ENCODE measurements at regions not wholly inside any gene's neighbourhood (a gene's known extent, or its start where the extent isn't known, plus 50 kb on each side); places are given as distances from the start of the nearest gene placed in this dataset.

DNA sequence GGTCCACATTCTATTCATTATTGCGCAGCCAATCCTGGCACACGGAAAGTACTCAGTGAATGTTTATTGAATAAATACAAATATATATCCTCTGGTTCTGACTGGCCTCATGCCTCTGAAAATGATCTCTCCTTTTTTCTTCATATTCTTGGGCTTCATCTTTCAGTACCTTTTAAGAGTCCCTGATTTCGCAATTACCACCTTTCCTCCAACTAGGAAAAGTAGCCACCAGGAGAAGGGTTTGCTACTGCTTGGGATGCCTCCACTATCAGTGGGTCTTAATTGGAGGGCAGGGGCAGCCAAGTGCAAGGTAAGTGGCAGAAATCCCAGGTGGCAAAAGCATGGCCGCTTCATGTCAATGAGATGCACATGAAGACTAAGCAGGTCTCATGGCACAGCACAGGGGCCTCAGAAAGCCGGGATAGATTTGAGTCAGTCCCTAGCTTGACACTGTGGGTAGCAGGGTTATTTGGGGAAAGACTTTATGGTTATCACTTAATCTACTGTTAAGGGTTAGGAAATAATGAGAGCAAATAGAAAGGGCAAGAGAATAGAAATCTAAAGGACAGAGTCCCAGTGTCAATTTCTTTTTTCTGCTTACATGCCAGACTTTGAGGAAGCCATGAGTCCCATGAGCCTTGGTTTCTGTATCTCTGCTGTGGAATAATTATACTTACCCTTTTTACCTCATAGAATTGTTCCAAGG is 361.1 kb downstream of the MAN2A1 start:
- DNase-seq = no peak
- in situ Hi-C loops (cut with HindIII; ENCODE audit: low pct_ligation_motif_present, low pct_unique_long_range_greater_than_20kb, low sequenced_read_pairs) = no loop called here

DNA sequence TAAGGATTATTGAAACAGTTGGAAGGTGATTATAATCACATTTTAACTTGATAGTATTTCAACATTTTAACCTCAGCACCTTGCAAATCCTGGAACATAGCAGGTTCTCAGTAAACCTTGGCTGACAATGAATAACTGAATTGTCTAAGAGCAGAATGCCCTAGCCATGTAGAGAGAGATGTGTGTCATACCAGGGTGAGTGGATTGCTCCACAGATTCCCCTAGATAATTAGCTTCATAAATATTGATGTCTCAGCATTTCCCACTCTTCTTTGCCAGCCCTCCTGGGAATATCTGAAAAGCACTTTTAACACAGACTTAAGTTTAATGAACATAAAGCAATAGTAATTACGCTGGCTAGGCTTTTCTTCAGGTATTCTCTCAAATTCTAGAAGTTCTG is 363.5 kb downstream of the MAN2A1 start:
- in situ Hi-C loops (cut with HindIII; ENCODE audit: low pct_ligation_motif_present, low pct_unique_long_range_greater_than_20kb, low sequenced_read_pairs) = no loop called here
- no peak for DNase-seq

DNA sequence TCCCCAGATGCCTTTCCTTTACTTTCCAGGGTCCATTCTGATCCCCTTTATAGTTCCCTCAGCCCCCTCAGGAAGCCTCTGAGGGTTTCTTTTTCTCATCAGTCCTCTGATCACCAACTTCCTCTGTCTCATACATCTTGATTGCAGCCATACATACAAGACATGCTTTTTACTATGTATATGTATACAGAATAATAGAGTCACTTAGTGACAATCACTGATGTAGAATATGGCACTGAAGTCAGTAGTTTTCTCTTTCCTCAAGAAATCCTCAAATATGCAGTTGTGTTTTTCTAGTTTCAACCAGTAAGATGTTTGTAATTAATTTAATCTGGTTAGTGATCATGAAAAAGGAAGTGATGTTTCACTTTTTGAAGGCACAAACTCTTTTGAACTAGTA is 364.1 kb downstream of the MAN2A1 start:
- no peak for DNase-seq
- in situ Hi-C loops (cut with HindIII; ENCODE audit: low pct_ligation_motif_present, low pct_unique_long_range_greater_than_20kb, low sequenced_read_pairs) = no loop called here

DNA sequence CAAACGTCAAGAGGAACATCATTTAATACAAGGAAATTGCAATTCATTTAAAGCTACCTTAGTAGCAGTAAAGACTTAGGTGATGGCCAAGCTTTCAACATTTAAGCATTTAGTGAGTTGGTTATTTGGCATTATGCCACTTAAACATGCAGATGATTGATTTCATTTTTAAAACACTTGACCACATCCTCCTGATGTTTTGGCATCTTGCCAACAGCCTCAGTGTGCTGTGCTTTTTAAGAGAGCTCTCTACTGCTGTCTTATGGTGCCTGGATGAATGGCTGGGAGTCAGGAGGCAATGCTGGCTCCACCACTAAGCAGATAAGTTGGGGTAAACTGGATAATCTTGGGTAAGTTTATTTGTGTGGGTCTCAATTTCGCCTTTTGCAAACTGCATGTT is 364.5 kb downstream of the MAN2A1 start:
- DNase-seq = no peak
- in situ Hi-C loops (cut with HindIII; ENCODE audit: low pct_ligation_motif_present, low pct_unique_long_range_greater_than_20kb, low sequenced_read_pairs) = no loop called here

- DNase-seq = no peak
- in situ Hi-C loops (cut with HindIII; ENCODE audit: low pct_ligation_motif_present, low pct_unique_long_range_greater_than_20kb, low sequenced_read_pairs) = no loop called here
Measured at GRCh38 chr5:110055302-110055701, 365.6 kb downstream of the MAN2A1 start.

DNA sequence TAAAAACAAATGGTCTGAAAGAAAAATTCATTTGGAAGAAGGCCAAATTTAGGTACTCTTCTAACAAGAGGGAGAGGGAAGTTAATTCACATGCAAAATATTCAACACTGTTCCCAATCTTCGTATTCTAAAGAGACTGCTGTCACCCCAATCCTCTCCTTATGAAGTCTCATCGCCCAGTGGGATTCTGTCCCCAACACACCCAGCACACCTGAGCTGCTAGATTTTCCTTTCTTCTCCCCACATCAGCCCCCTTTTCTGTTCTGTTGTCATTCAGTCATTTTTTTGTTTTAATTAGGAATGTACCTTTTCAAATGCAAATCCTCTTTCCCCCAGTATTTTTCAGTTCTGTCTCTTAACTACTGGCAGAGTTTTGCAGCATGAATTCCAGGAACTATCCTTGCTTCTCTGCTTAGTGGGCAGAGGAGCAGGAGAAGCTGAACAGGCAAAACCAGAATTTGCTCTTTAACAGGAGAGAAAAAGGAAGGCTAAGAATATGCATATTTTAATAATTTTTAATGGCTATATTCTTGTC is 366.9 kb downstream of the MAN2A1 start:
- DNase-seq = no peak
- in situ Hi-C loops (cut with HindIII; ENCODE audit: low pct_ligation_motif_present, low pct_unique_long_range_greater_than_20kb, low sequenced_read_pairs) = no loop called here

GRCh38 chr5:110058175-110058574 is 368.4 kb downstream of the MAN2A1 start:
- no peak for DNase-seq
- in situ Hi-C loops (cut with HindIII; ENCODE audit: low pct_ligation_motif_present, low pct_unique_long_range_greater_than_20kb, low sequenced_read_pairs) = no loop called here

- in situ Hi-C loops (cut with HindIII; ENCODE audit: low pct_ligation_motif_present, low pct_unique_long_range_greater_than_20kb, low sequenced_read_pairs) = no loop called here
- DNase-seq = no peak
Measured at GRCh38 chr5:110062246-110062645, 372.5 kb downstream of the MAN2A1 start.

DNA sequence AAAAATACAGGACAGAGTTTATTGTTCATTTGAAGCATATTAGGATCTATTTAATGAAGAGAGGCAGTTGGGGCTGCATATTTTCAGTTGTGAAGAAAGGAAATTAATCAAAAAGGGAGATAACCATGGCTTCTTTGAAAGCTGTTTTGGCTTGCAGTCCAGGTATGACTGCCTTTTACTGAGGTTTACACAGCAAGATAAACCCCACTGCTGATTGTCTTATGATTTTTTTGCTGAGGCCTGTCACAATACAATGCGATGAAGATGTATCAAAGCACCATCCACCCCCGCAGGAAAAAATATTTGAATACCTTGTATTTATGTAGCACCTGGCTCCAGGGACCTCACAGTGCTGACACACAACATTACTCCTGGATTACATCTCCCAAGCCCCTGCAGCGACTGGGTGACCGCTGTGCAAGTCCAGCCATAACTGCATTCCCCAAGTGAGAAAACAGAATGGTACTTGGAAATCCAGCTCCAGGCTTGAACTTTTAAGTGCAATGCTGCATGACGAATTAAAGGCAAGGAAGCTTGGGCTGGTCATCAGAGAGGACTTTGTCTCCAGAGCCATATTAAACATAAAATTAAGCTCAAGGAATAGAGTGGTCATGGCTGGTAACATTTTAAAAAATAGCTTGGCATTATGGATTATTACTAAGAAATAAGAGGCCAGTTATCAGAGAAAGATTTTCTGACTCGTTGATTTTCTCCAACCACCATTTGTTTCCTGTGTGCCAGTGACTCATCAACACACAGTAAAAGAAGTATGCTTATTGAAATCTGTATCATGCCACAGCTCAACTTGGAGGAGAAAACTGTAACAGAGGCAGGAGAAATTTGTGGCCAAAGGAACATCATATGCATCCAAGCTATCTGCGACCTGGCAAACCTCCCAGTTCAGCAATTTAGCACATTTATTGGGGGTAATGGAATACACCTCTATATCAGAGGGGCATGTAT is 374.2 kb downstream of the MAN2A1 start:
- DNase-seq = no peak
- in situ Hi-C loops (cut with HindIII; ENCODE audit: low pct_ligation_motif_present, low pct_unique_long_range_greater_than_20kb, low sequenced_read_pairs) = no loop called here

DNA sequence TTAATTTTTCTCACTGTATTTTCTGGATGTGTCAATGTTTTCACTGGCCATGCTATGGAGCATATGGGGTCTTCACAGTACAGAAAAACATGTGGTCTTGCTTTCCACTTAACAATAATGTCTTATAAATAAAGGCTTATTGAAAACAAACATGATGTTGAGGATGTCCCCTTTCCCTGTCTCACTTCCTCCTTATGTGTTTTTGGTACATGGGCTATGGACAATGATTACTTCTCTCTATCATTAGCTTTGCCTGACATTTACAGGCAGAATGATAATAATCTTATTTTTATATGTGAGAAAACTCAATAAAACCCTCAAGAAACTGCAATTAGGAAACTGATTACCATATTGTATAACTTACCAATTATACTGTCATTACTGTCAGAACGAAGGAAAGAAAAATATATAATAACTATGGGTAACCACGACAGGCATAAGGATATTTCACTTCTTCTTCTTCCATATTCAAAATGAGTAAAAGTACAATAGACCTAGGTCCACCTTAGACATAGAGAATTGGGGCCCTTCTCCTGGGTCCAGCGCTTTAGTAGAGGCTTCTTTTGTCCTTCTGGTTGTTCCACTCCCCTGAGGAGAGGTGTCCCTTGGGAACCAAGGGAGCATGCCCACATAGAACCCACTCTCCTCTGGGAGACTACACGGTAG is 375.0 kb downstream of the MAN2A1 start:
- no peak for DNase-seq
- in situ Hi-C loops (cut with HindIII; ENCODE audit: low pct_ligation_motif_present, low pct_unique_long_range_greater_than_20kb, low sequenced_read_pairs) = no loop called here

DNA sequence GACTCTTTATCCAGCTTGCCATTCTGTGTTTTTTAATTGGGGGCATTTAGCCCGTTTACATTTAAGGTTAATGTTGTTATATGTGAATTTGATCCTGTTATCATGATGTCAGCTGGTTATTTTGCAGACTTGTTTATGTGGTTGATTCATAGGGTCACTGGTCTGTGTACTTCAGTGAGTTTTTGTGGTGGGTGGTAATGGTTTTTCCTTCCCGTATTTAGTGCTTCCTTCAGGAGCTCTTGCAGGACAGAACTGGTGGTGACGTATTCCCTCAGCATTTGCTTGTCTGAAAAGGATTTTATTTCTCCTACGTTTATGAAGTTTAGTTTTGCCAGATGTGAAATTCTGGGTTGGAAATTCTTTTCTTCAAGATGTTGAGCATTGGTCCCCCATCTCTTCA is 381.1 kb downstream of the MAN2A1 start:
- DNase-seq = no peak

DNA sequence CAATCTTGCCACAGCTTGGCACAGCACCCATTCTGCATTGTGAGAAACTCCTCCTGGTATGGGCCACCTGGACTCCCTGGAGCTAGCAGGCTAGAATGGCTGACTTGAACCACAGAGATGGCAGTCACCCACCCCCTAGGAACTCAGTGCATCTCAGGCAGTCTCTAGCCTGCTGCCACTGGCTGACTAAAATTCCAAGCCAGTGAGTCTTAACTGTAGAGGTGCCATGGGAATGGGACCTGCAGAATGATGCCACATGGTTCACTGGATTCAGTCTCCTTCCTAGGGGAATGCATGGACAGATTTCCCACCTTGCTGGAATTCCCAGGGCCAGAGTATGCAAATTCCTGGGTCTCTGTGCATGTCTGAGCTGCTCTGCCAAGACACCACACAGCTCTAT is 382.9 kb downstream of the MAN2A1 start:
- in situ Hi-C loops (cut with HindIII; ENCODE audit: low pct_ligation_motif_present, low pct_unique_long_range_greater_than_20kb, low sequenced_read_pairs) = no loop called here
- no peak for DNase-seq

More for the DNA sequence above, 381.1 kb downstream of the MAN2A1 start:
- in situ Hi-C loops (cut with HindIII; ENCODE audit: low pct_ligation_motif_present, low pct_unique_long_range_greater_than_20kb, low sequenced_read_pairs) = no loop called here

DNA sequence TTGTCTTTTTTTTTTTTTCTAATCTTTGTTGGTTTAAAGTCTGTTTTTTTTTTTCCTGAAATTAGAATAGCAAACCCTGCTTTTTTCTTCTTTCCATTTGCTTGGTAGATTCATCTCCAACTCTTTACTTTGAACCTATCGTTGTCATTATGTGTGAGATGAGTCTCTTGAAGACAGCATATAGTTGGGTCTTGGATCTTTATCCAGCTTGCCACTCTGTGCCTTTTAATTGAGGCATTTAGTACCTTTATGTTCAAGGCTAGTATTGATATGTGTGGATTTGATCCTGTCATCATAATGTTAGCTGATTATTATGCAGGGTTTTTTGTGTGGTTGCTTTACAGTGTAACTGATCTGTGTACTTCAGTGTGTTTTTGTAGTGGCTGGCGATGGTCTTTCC is 383.8 kb downstream of the MAN2A1 start:
- in situ Hi-C loops (cut with HindIII; ENCODE audit: low pct_ligation_motif_present, low pct_unique_long_range_greater_than_20kb, low sequenced_read_pairs) = no loop called here
- DNase-seq = no peak

DNA sequence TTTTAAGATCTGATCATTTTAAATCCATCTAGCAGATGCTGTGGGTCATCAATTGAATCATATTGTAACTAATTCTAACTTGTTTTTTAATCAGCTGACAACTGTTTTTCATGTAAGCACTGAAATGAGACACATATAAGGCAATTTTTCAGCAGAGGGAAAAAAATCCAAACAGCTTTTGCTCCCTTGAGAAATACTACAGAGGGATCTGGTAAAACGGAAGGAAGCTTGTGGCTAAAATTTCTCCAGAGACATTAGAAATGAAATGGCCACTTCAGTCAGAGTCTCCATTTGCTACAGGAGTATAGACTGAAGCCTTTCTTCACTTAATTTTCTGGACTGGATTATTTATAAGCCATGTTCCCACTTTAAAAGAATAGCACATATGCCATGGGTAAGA is 385.9 kb downstream of the MAN2A1 start:
- no peak for DNase-seq
- in situ Hi-C loops (cut with HindIII; ENCODE audit: low pct_ligation_motif_present, low pct_unique_long_range_greater_than_20kb, low sequenced_read_pairs) = no loop called here

GRCh38 chr5:110077147-110077546 is 387.4 kb downstream of the MAN2A1 start:
- no peak for DNase-seq
- in situ Hi-C loops (cut with HindIII; ENCODE audit: low pct_ligation_motif_present, low pct_unique_long_range_greater_than_20kb, low sequenced_read_pairs) = no loop called here

GRCh38 chr5:110082194-110082593 is 392.5 kb downstream of the MAN2A1 start:
- in situ Hi-C loops (cut with HindIII; ENCODE audit: low pct_ligation_motif_present, low pct_unique_long_range_greater_than_20kb, low sequenced_read_pairs) = no loop called here
- DNase-seq = no peak

- in situ Hi-C loops (cut with HindIII; ENCODE audit: low pct_ligation_motif_present, low pct_unique_long_range_greater_than_20kb, low sequenced_read_pairs) = no loop called here
Measured at GRCh38 chr5:110082863-110083262, 393.1 kb downstream of the MAN2A1 start.

DNA sequence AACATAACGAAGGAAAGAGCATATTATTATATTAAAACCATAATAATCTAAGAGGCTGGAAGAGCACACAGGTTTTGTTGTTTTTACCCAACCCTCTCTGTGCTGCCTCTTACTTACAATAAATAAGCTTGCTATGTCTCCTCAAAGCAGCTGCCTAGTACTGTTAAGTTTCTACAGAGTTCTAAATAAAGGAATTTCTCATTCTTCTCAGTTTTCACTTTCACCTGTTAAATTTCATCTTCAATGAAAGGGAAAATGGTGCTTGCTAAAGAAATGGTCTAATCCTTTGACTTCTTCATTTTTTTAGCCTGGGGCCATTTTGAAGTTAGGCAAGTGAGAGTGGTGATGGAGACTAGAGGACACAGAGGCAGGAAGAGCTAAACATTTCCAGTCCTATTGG is 396.1 kb downstream of the MAN2A1 start:
- in situ Hi-C loops (cut with HindIII; ENCODE audit: low pct_ligation_motif_present, low pct_unique_long_range_greater_than_20kb, low sequenced_read_pairs) = no loop called here
- no peak for DNase-seq

More at GRCh38 chr5:110082863-110083262, 393.1 kb downstream of the MAN2A1 start:
- no peak for DNase-seq
